SIG-M5 (cell line): ENCODE measurements at regions not wholly inside any gene's neighbourhood (a gene's known extent, or its start where the extent isn't known, plus 50 kb on each side); places are given as distances from the start of the nearest gene placed in this dataset.
"Not testable (repeated sequence)": the region's sequence is repeated elsewhere in the genome, so short reads cannot be mapped to it uniquely, and the experiment has no call there.

ENCODE experiments used
- DNase-seq: peaks from one replicate; lab custom pipeline; 2025; lab: John Stamatoyannopoulos, UW

DNA sequence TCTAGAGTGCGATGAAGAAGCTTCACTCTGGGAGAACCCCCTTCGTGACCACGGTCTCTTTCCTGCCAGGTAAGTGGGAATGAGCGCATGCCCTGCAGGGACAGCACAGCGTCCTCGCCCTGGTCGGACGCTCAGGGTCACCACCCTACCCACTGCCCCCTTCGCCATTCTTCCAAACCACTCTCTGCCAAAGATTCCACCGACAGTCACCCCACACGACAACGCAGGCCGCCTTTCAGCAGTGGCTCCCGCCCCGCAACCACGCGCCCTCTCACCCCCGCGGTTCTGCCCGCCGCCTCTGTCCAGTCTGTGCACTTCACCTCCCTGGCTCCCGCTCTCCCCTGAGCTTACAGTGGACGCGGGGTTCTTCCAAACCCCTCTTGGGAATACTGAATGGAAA lies 82.3 kb upstream of the FCGR1A start:
- not testable (repeated sequence) for DNase-seq

DNA sequence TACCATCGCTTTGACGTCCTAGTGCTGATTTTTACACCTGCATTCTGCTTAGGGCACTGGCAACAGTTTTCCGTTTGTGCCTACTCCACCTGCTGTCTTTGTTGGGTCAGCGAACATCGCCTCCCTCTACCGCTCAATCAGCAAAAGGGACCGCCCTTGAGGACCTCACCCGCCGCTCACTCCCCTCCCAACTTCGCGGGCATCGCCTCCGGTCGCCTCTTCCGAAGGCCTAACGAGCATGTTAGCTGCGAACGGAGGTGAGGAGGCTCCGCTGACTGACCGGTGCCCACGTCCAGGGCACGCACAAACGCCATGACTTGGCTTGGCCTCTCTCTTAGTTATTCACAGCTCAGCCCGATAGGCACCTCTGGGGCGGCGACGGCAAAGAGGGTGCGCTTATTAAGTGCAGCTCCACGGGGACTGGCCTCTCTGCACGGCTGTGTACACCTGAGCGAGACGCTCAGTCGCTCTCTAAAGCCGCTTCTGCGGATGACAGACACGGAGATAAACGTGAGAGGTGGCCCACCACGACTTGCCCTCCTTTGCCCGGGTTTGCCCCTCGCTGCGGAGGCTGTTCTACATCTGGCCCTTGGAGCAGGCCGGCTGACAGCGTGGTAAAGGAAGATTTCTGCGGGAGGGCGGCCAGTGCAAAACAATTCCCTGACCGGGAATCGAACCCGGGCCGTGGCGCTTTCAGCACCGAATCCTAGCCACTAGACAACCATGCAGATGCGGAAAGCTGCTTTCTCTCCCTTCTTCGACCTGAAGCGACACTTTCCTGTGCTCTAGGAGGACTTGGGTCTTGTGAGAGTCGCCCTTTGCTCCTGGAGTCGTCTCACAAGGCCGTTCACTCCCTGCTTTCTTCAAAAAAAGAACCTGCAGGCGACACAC lies 81.6 kb upstream of the FCGR1A start:
- not testable (repeated sequence) for DNase-seq

GRCh38 chr1:149708192-149708853 lies 74.2 kb upstream of the FCGR1A start:
- DNase-seq: not testable (repeated sequence)

DNA sequence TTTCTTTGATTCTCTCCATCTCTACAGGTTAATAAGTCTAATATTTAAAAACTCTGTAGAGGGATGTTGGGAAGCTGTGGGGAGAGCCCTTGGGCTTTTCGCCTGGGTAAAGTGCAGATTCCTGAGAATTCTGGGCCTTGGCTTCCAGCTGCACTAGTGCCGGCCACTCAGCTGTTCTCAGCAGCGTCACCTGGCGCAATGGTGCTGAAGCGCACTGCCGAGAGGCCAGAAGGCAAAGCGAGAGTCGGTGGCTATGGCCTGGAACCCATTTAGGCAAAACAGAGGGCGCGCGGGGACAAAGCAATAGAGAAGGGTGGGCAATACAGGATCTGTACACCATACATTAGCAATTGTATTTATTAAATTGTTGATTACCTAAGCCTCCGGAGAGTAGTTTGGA lies 70.8 kb upstream of the FCGR1A start:
- DNase-seq: not testable (repeated sequence)

DNA sequence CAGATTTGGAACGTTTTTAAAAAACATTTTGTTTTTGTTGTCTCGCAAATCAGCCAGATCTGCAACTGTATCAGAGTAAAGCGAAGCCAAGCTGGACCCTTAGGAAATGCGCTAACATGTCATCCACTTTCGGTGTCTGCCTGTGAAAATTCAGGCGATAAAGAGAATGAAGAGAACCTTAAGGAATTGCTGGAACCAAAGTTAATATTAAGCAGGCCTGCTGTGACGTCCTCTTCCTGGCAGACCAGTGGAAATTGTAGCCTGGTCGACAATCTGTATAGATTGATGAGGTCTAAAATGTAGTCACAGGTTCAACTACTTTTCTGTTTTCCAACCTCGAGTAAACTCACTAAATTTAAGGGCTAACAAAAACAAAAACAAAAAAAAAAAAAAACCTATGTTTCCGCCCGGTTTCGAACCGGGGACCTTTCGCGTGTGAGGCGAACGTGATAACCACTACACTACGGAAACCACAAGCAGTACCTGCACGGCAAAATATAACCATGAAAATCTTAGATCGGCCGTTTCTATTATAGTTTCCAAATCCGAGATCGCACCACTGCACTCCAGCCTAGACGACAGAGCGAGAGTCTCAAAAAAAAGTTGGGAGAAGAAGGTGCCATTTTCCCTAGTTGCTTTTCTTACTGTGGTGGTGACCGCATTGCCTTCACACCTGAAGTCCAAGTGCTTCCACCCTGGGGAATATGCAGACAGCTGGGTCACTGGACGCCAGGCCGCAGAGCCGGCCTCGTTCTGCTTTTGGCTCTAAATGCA lies 70.2 kb upstream of the FCGR1A start:
- not testable (repeated sequence) for DNase-seq

- DNase-seq: not testable (repeated sequence)
Observed at GRCh38 chr1:149713513-149713912, 69.0 kb upstream of the FCGR1A start.

DNA sequence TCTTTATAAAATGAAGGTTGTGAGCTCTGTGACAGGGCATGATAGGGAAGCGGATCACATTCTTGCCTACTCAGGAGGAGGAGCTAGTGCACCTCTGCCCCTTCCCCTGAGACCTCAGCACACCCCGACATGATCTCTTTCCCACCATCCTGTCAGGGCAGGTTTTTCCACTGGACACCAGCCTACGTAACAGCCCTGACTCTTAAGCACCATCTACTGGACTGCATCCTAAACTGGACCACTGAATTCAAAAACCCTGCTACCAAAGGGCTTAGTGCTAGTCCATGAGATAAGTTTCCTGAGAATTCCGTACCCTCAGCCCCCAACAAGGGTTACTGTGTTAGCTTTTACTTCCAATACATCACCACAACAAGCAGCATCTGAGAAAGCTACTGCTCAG lies 68.5 kb upstream of the FCGR1A start:
- not testable (repeated sequence) for DNase-seq

DNA sequence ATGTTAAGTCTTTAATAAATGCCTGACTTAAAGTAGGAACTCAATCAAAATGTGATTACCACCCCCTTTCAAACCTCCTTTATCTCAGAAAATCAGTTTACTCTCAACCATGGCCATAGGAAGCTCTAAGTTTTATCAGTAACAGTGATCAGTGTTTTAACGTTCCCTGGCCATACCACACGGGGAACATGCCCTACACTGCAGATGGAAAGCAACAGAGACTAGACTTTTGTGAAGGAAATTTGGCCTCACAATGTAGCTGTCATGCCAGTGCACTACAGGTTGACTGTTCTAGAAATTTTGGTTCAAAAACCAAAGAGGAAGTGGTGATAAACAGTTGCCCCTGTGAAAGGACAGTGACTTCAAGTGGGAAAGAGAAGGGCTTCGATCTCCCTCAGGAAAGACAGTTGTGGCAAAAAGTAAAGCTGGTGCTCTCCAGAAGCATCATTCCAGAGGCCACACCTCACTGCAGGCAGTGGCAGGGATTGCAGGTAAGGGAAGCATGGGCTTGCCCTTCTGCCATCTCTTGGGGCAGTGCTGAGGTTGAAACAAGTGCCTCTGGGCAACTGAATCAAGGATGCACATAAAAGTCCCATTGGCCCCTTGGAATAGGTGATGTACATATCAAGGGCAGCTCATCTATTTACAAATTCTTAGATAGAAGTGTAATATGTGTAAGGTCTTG lies 57.7 kb upstream of the FCGR1A start:
- not testable (repeated sequence) for DNase-seq

DNA sequence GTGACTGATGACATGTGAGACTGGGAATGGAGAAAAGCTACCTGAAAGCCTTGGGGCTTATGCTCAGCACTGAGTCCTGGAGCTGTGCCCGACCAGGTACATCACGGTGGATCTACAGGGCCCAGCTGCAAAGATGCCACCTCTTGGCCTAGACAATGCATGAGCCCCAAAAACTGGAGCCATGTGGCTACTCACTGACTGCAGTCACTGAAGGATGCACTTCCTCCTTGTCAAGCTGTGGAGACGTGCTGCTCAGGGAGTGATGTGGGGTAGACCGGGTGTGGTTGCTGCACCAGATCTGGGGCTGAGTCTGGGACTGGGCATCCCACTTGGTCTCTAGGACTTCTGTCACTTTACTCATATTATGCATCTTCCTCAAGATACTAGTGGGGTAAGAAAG lies 55.8 kb upstream of the FCGR1A start:
- DNase-seq: not testable (repeated sequence)

GRCh38 chr1:149728598-149728997 lies 53.9 kb upstream of the FCGR1A start:
- DNase-seq: not testable (repeated sequence)
